ENCODE measurements at regions not wholly inside any gene's neighbourhood (a gene's known extent, or its start where the extent isn't known, plus 50 kb on each side); places are given as distances from the start of the nearest gene placed in this dataset.

DNA sequence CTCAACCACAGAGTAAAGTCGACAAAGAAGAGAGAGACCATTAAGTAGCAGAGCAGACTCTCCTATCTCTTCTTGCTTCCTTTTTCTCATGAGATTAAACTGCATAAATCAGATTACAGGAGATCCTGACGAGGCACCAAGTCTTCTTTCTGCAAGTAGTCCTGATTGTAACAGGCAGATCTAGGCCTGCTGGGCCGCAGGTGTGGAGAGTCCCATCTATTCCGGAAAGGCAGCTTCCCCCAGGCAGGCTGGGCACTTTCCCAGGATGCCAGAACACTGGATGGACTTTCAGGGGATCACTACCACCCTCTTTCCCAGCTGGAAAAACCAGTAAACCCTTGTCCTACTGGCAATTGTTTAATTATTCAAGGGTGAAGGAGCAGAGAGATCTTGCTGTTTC lies 173.0 kb upstream of the CADM1 start:
- ATAC-seq = no peak
- TF ChIP-seq ZFP30 (CRISPR knock-in tag; IDR thresholded peaks at IDR 0.05) (no peak), ARNTL (CRISPR knock-in tag; IDR thresholded peaks at IDR 0.05; ENCODE audit: borderline replicate concordance, low read depth) (no peak), CSDC2 (CRISPR knock-in tag; IDR thresholded peaks at IDR 0.05) (no peak), ISL1 (CRISPR knock-in tag; IDR thresholded peaks at IDR 0.05) (no peak), ZNF70 (CRISPR knock-in tag; IDR thresholded peaks at IDR 0.05) (no peak), GLIS3 (CRISPR knock-in tag; IDR thresholded peaks at IDR 0.05) (no peak), ZFP3 (CRISPR knock-in tag; IDR thresholded peaks at IDR 0.05) (no peak), TOX (CRISPR knock-in tag; IDR thresholded peaks at IDR 0.05; ENCODE audit: borderline replicate concordance) (no peak), ZNF8 (CRISPR knock-in tag; IDR thresholded peaks at IDR 0.05) (no peak), TCF4 (CRISPR knock-in tag; IDR thresholded peaks at IDR 0.05; ENCODE audit: borderline replicate concordance) (no peak), SNAI2 (CRISPR knock-in tag; IDR thresholded peaks at IDR 0.05) (no peak), ZNF565 (CRISPR knock-in tag; conservative IDR thresholded peaks at IDR 0.05; ENCODE audit: low read depth) (no peak), RARB (CRISPR knock-in tag; IDR thresholded peaks at IDR 0.05) (no peak)

DNA sequence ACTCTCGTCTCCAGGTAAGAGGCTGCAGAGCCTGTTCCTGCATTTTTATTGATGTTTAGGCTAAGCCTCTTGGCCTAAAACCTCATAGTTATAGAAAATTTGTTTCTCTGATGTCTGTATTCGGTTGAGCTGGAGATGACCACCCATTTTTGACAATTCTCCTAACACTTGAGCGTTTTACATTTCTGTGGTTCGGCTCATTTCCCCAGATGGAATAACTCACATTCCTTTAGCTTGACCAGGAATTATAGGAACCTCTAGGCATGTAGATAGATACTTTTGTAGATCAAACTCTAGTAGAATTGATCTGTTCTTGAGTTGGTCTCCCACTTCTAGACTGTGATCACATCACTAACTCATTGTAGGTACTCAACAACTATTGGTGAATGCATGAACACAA lies 172.6 kb upstream of the CADM1 start:
- ATAC-seq = peak; percentile 38; the same call in 2 of the 3 replicates

DNA sequence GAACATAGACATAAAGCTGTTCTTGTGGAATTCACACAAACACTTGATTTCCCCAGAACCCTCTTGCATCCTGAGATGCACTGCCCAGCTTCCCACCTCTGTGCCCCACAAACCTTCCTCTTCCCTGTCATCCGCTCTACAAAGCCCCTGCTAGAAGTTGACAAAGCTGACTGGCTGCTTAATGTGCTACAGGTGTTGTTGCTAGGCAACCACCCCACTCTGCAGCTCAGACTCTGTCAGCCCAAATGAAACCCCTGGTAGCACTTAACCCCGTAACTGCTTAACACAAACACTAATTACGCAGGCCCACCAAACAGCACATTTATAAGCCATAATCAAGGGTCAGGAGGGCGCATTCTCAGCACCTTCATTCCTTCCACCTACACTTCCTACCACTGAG lies 172.0 kb upstream of the CADM1 start:
- TF ChIP-seq TOX (CRISPR knock-in tag; IDR thresholded peaks at IDR 0.05; ENCODE audit: borderline replicate concordance) = no peak
- no peak for ATAC-seq

More for the DNA sequence above, 172.6 kb upstream of the CADM1 start:
- no peak for TF ChIP-seq TCF4 (CRISPR knock-in tag; IDR thresholded peaks at IDR 0.05; ENCODE audit: borderline replicate concordance)
- TF ChIP-seq ZFP30 (CRISPR knock-in tag; IDR thresholded peaks at IDR 0.05) = no peak
- TF ChIP-seq ISL1 (CRISPR knock-in tag; IDR thresholded peaks at IDR 0.05) = no peak
- TF ChIP-seq OSR1 (CRISPR knock-in tag; IDR thresholded peaks at IDR 0.05) = no peak
- TF ChIP-seq, protein P1, sequence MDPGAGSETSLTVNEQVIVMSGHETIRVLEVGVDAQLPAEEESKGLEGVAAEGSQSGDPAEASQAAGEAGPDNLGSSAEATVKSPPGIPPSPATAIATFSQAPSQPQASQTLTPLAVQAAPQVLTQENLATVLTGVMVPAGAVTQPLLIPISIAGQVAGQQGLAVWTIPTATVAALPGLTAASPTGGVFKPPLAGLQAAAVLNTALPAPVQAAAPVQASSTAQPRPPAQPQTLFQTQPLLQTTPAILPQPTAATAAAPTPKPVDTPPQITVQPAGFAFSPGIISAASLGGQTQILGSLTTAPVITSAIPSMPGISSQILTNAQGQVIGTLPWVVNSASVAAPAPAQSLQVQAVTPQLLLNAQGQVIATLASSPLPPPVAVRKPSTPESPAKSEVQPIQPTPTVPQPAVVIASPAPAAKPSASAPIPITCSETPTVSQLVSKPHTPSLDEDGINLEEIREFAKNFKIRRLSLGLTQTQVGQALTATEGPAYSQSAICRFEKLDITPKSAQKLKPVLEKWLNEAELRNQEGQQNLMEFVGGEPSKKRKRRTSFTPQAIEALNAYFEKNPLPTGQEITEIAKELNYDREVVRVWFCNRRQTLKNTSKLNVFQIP (CRISPR knock-in tag; IDR thresholded peaks at IDR 0.05; ENCODE audit: borderline replicate concordance, low read depth) = no peak
- no peak for TF ChIP-seq RARB (CRISPR knock-in tag; IDR thresholded peaks at IDR 0.05)
- TF ChIP-seq ARNTL (CRISPR knock-in tag; IDR thresholded peaks at IDR 0.05; ENCODE audit: borderline replicate concordance, low read depth) = no peak

DNA sequence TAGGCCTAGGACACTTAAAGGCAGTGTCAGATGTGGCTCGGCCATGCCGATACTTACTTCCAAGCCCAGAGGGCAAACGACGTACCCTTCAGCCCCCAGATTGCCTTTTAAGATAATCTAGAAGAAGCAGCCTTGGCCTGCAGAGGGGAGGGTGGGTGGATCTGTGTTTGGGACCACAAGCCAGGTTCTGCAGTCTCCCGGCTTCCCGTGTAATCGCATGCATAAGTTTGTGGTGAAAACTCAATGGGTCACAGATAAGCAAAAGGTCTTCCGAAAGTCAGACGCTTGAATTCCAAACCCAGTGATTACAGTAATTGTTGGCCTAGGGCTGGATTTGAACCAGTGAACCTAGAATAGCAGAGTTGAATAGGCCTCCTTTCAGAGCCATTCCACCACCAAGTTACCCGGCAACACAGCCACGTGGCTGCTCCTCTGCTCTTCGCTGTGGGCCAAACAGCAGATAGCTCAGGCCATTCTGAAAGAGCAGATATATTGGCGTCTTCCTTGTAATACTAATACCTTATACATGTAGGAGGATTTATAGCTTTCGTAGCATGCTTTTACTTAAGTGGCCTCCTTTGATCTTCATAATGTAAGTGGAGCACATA lies 170.8 kb upstream of the CADM1 start:
- TF ChIP-seq BACH2 (CRISPR knock-in tag; IDR thresholded peaks at IDR 0.05; ENCODE audit: borderline replicate concordance) = no peak
- TF ChIP-seq ZFP3 (CRISPR knock-in tag; IDR thresholded peaks at IDR 0.05) = no peak
- TF ChIP-seq ZC3H10 (CRISPR knock-in tag; IDR thresholded peaks at IDR 0.05) = no peak
- TF ChIP-seq, protein P2, sequence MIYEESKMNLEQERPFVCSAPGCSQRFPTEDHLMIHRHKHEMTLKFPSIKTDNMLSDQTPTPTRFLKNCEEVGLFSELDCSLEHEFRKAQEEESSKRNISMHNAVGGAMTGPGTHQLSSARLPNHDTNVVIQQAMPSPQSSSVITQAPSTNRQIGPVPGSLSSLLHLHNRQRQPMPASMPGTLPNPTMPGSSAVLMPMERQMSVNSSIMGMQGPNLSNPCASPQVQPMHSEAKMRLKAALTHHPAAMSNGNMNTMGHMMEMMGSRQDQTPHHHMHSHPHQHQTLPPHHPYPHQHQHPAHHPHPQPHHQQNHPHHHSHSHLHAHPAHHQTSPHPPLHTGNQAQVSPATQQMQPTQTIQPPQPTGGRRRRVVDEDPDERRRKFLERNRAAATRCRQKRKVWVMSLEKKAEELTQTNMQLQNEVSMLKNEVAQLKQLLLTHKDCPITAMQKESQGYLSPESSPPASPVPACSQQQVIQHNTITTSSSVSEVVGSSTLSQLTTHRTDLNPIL (CRISPR knock-in tag; IDR thresholded peaks at IDR 0.05; ENCODE audit: low read depth) = no peak
- TF ChIP-seq, protein P3, sequence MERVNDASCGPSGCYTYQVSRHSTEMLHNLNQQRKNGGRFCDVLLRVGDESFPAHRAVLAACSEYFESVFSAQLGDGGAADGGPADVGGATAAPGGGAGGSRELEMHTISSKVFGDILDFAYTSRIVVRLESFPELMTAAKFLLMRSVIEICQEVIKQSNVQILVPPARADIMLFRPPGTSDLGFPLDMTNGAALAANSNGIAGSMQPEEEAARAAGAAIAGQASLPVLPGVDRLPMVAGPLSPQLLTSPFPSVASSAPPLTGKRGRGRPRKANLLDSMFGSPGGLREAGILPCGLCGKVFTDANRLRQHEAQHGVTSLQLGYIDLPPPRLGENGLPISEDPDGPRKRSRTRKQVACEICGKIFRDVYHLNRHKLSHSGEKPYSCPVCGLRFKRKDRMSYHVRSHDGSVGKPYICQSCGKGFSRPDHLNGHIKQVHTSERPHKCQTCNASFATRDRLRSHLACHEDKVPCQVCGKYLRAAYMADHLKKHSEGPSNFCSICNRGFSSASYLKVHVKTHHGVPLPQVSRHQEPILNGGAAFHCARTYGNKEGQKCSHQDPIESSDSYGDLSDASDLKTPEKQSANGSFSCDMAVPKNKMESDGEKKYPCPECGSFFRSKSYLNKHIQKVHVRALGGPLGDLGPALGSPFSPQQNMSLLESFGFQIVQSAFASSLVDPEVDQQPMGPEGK (CRISPR knock-in tag; IDR thresholded peaks at IDR 0.05; ENCODE audit: borderline replicate concordance) = no peak
- no peak for TF ChIP-seq TOX (CRISPR knock-in tag; IDR thresholded peaks at IDR 0.05; ENCODE audit: borderline replicate concordance)
- no peak for TF ChIP-seq SNAI2 (CRISPR knock-in tag; IDR thresholded peaks at IDR 0.05)
- TF ChIP-seq ZFP30 (CRISPR knock-in tag; IDR thresholded peaks at IDR 0.05) = no peak
- no peak for TF ChIP-seq ZNF8 (CRISPR knock-in tag; IDR thresholded peaks at IDR 0.05)
- TF ChIP-seq, protein P4, sequence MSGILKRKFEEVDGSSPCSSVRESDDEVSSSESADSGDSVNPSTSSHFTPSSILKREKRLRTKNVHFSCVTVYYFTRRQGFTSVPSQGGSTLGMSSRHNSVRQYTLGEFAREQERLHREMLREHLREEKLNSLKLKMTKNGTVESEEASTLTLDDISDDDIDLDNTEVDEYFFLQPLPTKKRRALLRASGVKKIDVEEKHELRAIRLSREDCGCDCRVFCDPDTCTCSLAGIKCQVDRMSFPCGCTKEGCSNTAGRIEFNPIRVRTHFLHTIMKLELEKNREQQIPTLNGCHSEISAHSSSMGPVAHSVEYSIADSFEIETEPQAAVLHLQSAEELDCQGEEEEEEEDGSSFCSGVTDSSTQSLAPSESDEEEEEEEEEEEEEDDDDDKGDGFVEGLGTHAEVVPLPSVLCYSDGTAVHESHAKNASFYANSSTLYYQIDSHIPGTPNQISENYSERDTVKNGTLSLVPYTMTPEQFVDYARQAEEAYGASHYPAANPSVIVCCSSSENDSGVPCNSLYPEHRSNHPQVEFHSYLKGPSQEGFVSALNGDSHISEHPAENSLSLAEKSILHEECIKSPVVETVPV (CRISPR knock-in tag; IDR thresholded peaks at IDR 0.05) = no peak
- TF ChIP-seq ARNTL (CRISPR knock-in tag; IDR thresholded peaks at IDR 0.05; ENCODE audit: borderline replicate concordance, low read depth) = no peak
- TF ChIP-seq, protein P1 (CRISPR knock-in tag; IDR thresholded peaks at IDR 0.05; ENCODE audit: borderline replicate concordance, low read depth) = no peak
- TF ChIP-seq ZNF565 (CRISPR knock-in tag; conservative IDR thresholded peaks at IDR 0.05; ENCODE audit: low read depth) = no peak
- TF ChIP-seq OSR1 (CRISPR knock-in tag; IDR thresholded peaks at IDR 0.05) = no peak
- TF ChIP-seq TCF4 (CRISPR knock-in tag; IDR thresholded peaks at IDR 0.05; ENCODE audit: borderline replicate concordance) = no peak
- no peak for TF ChIP-seq PPARA (CRISPR knock-in tag; IDR thresholded peaks at IDR 0.05; ENCODE audit: borderline replicate concordance)
- no peak for TF ChIP-seq CSDC2 (CRISPR knock-in tag; IDR thresholded peaks at IDR 0.05)
- no peak for ATAC-seq
